ENCODE measurements at regions not wholly inside any gene's neighbourhood (a gene's known extent, or its start where the extent isn't known, plus 50 kb on each side); places are given as distances from the start of the nearest gene placed in this dataset.

DNA sequence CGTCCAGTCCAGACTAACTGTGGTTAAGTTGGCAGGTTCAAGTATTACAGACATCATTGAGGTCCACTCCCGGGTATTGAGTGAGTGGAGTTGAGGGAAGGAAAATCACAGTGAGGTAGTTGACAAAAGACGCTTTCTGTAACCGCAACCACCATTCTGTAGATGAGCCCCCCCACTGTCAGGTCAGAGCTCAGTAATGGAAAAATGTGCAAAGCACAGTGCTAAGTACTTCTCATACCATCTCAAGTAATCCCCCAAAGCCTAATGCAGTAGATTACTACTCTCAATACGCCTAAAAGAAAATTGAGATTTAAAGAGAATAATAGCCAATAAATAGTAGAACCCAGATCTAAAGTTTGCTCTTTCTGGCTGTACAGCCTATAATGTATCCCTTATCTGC is 522.8 kb downstream of the LMO4 start:
- H3K36me3 ChIP-seq (ENCODE audit: control insufficient read depth, insufficient read depth, low read length): no peaks in the 10 kb centered on the region
- TF ChIP-seq, protein P1, sequence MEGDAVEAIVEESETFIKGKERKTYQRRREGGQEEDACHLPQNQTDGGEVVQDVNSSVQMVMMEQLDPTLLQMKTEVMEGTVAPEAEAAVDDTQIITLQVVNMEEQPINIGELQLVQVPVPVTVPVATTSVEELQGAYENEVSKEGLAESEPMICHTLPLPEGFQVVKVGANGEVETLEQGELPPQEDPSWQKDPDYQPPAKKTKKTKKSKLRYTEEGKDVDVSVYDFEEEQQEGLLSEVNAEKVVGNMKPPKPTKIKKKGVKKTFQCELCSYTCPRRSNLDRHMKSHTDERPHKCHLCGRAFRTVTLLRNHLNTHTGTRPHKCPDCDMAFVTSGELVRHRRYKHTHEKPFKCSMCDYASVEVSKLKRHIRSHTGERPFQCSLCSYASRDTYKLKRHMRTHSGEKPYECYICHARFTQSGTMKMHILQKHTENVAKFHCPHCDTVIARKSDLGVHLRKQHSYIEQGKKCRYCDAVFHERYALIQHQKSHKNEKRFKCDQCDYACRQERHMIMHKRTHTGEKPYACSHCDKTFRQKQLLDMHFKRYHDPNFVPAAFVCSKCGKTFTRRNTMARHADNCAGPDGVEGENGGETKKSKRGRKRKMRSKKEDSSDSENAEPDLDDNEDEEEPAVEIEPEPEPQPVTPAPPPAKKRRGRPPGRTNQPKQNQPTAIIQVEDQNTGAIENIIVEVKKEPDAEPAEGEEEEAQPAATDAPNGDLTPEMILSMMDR (IDR thresholded peaks at IDR 0.05; ENCODE audit: insufficient read depth, low read depth, low read length): no peak
- H3K4me3 ChIP-seq (ENCODE audit: low read depth, low read length): no peak overlapping the region
- DNase-seq (ENCODE audit: low read depth): no peak
- ChIA-PET CTCF (interaction anchor here (1.3 kb wide), 1 partner anchor 11 kb away, joined by 3 read pairs; no protein-coding TSS in a partner anchor), POLR2A (no interaction called here)
- no peaks in the 10 kb centered on the region for H3K27me3 ChIP-seq (ENCODE audit: control insufficient read depth, insufficient read depth, low read length)

DNA sequence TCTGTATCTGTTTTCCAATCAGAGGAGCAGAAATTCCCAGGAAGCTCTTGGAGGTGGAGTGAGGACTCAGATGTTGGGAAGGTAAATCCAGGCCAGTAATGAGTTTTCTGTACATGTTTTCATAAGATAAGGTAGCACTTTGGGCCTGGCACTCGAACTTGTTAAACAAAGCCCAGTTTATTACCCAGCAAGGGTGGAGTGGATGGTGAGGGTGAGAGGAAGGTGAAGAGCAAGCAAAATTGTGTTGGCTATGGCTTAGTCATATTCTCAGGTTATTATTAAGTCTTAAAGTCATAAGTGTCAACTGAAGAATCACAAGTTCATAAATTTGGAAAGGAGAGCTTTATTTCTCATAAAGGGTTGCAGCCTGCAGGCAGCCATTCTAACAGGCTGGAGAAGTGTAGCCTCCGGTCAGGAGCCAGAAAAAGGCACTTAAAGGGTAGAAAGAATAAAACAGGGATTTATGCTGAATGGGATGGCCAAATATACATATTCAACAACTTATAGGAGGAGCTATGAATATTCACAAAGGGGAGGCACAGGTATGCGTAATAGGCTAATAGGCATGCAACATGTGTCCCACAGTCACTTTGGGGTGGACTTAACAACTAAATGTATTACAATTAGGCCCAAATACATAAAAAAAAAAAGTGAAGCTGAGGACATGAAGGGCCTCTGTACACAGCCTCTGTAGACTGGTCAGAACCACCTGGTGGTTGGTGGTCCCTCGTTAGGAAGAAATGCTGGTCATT is 523.9 kb downstream of the LMO4 start:
- H3K4me3 ChIP-seq (ENCODE audit: low read depth, low read length): no peak overlapping the region
- CTCF ChIA-PET: interaction anchor here (0.6 to 0.8 kb wide), 4 partner anchors 61 to 560 kb away, joined by 3 to 4 read pairs (median 3); no protein-coding TSS in a partner anchor
- H3K36me3 ChIP-seq (ENCODE audit: control insufficient read depth, insufficient read depth, low read length): no peaks in the 10 kb centered on the region
- H3K27me3 ChIP-seq (ENCODE audit: control insufficient read depth, insufficient read depth, low read length): no peaks in the 10 kb centered on the region
- POLR2A ChIA-PET: no interaction called here
- DNase-seq (ENCODE audit: low read depth): no peak
- TF ChIP-seq, protein P1 (IDR thresholded peaks at IDR 0.05; ENCODE audit: insufficient read depth, low read depth, low read length): no peak

DNA sequence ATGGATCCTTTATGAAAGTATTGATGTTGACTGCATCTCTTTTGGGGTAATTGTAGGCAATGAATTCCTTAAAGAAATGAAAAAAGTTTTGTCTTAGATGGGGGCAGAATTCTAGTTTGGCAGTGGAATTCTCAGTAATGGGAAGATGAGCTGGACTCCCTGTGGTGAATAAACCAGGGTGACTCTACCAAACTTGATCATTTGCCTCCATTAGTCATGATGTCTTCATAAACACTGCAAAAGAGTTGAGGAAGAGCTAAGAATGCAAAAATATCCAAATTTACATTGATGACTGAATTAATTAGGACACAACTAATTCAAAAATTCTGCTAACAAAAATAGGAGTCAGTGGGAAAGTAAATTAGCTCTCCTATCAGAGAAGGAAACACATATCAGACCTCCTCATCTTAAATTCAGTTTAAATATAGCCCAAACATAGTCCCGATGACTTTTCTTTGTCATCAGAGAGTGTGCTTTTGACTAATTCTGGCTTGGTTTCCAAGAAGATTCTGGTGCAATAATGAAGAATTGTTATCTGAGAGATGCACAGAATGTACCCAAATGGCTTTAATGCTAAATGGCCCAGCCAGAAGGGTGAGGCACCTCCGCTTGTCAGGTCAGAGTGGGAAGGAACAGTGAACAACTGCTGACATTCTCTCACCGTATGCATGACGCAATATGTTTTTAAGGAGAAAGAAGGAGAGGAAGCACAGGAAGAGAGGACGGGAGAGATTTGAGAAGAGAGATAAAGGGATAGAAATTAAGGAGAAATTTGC is 525.1 kb downstream of the LMO4 start:
- ChIA-PET CTCF (interaction anchor here (1.4 kb wide), 1 partner anchor 18 kb away, joined by 3 read pairs; no protein-coding TSS in a partner anchor), POLR2A (no interaction called here)
- no peak overlapping the region for H3K4me3 ChIP-seq (ENCODE audit: low read depth, low read length)
- DNase-seq (ENCODE audit: low read depth): no peak
- TF ChIP-seq, protein P1 (IDR thresholded peaks at IDR 0.05; ENCODE audit: insufficient read depth, low read depth, low read length): no peak
- H3K27me3 ChIP-seq (ENCODE audit: control insufficient read depth, insufficient read depth, low read length): no peaks in the 10 kb centered on the region
- H3K36me3 ChIP-seq (ENCODE audit: control insufficient read depth, insufficient read depth, low read length): no peaks in the 10 kb centered on the region

DNA sequence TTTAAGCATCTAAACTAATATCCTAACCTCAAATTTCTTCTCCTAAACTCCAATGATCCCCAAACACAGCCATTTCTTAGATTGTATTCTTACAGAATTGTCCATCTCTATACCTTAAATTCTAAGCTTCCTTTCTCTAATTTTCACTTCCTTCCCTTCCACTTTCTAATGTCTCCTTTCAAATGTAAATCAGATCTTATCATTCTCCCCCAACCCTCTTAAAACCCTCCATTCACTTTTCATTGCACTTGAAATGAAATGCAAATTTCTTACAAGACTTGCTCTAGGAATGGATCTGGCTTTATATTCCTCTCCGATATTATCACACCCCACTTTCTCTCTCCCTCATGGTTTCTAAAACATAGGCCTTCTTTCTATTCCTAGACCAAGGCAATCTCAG is 534.6 kb downstream of the LMO4 start:
- CTCF ChIA-PET: no interaction called here
- Histone ChIP-seq H3K36me3 (ENCODE audit: control insufficient read depth, insufficient read depth, low read length) (no peaks in the 10 kb centered on the region), H3K4me3 (ENCODE audit: low read depth, low read length) (no peak overlapping the region), H3K27me3 (ENCODE audit: control insufficient read depth, insufficient read depth, low read length) (no peaks in the 10 kb centered on the region)
- POLR2A ChIA-PET: no interaction called here
- TF ChIP-seq, protein P1 (IDR thresholded peaks at IDR 0.05; ENCODE audit: insufficient read depth, low read depth, low read length): no peak
- no peak for DNase-seq (ENCODE audit: low read depth)

DNA sequence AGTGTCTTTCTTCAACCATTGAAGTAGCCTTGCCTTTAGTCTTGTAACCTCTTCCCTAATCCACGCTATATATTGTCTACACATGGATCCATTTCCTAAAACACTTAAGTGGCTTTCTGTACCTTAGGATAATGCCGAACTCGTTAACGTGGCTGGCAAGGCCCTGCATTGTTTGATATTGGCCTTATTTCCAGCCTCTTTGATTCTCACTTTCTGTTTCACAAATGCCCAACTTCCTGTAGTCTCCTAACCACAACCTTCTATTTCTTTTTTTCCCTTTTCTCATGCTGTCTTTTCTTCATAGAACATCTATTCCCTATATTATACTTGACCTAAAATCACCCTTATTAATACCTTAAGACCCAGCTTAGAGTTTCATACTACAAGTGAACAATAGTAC is 536.0 kb downstream of the LMO4 start:
- H3K4me3 ChIP-seq (ENCODE audit: low read depth, low read length): no peak overlapping the region
- no peaks in the 10 kb centered on the region for H3K27me3 ChIP-seq (ENCODE audit: control insufficient read depth, insufficient read depth, low read length)
- no peaks in the 10 kb centered on the region for H3K36me3 ChIP-seq (ENCODE audit: control insufficient read depth, insufficient read depth, low read length)
- POLR2A ChIA-PET: no interaction called here
- CTCF ChIA-PET: no interaction called here
- no peak for DNase-seq (ENCODE audit: low read depth)
- TF ChIP-seq, protein P1 (IDR thresholded peaks at IDR 0.05; ENCODE audit: insufficient read depth, low read depth, low read length): no peak
